ENCODE measurements at regions not wholly inside any gene's neighbourhood (a gene's known extent, or its start where the extent isn't known, plus 50 kb on each side); places are given as distances from the start of the nearest gene placed in this dataset.
"Not testable (repeated sequence)": the region's sequence is repeated elsewhere in the genome, so short reads cannot be mapped to it uniquely, and the experiment has no call there.

DNA sequence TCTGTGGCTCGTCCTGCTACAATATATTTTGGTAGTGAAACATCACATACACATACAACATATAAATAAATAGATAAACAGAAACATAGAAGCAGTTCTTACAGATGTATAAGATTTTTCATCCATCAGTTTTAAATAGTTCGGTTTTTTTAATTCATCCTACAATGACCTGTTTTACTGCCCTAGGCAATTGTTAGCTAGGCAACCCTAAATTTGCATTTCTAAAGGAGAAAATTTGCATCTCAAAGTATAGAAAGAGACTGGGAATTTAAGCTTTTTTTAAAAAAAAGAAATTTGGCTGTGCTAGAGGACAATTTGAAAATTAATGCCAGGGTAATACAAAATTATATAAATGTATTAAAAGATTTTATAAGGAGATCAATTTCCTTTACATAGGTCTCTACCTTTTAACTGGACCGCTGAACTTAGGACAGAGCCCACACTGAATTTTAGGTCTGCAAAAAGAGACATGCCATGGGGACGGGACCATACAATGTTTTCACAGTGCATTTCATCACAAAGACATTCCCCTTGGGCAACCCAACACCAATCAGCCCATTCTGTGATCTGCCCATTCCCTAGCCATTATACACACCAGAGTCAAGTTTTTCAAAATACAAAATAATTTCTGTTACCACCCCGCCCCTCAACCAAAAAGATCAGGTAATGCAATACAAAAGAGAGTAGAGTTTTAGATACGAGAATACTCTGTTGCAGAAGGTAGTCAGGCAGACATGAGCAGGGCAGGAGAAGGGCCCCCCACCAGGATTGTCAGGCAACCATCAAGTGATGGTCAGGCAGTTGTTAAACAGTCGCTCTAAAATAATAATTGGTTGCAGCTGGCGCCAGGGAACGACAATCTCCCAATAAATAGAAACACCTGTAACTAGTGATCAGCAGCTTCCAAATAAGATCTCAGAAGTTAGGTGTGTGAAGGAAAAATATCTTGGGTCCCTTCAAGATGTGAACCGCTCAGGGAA lies 299.7 kb upstream of the SGCG start:
- DNase-seq: no peak

DNA sequence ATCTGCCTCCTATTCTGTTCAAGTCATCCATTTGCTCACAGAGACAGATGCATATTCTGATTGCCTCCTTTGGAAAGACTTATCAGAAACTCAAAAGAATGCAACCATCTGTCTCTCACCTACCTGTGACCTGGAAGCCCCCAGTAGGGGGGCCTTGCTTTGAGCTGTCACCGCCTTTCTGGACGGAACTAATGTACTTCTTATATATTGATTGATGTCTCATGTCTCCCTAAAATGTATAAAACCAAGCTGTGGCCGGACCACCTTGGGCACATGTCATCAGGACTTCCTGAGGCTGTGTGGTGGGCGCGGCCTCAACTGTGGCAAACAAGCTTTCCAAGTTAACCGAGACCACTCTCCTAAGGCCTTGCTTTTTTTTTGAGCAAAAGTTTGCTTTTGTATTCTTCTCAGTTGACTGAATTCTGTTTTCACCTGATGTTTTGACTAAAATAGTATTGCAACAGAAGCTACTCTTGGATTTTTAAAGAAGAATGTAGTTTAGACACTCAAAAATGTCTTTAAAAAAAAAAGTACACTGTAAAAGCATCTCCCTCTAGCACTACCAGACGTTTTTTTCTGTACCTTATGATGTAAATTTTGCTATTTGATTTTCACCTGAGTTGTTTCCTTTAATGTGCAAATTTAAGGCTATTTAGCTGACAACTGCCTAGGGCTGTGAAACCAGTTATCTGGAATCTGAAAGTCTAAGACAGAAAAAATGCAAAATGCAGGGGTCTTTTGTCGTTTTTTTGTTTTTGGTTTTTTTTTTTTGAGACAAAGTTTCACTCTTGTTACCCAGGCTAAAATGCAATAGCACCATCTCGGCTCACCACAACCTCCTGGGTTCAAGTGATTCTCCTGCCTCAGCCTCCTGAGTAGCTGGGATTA lies 298.8 kb upstream of the SGCG start:
- not testable (repeated sequence) for DNase-seq

DNA sequence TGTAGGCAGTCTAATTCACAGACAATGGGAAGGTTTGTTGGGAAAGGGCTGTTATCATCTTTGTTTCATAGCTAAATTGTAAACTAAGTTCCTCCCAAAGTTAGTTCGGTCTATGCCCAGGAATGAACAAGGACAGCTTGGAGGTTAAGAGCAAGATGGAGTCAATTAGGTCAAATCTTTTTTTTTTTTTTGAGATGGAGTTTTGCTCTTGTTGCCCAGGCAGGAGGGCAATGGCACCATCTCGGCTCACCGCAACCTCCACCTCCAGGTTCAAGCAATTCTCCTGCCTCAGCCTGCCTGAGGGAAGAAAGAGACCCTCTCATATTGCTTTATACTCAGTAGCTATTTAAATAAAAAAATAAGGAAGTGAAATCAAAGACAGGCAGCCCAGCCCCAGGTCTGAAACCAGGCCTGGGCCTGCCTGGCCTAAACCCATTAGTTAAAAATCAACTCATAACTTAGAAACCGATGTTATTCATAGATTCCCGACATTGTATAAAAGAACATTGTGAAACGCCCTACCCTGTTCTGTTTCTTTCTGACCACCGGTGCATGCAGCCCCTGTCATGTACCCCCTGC lies 297.4 kb upstream of the SGCG start:
- DNase-seq: no peak

DNA sequence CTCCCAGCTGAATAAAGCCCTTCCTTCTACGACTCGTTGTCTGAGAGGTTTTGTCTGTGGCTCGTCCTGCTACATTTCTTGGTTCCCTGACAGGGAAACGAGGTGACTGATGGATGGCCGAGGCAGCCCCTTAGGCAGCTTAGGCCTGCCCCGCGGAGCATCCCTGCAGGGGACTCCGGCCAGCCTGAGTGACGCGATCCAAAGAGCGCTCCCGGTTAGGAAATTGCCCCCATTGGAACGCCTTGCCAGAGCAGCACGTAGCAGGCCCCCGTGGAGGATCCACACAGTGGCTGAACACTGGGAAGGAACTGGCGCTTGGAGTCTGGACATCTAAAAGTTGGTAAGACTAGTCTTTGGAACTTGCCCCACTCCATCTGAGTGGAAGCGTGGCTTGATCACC lies 296.8 kb upstream of the SGCG start:
- no peak for DNase-seq

DNA sequence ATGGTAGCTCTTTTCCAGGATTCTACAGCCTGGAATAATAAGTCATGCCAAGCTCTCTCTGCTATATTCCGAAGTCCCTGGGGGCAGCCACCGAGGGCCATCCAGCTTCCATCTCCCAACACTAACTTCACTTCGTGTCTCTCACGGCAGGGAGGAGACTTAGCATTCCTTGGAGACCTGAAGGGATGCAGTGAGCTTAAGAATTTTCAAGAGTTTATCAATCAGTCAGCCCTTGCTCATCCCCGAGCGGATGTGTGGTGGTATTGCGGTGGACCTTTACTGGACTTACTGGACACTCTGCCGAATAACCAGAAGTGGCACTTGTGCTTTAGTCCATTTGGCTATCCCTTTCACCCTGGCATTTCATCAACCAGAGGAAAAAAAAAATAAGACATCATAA lies 294.7 kb upstream of the SGCG start:
- not testable (repeated sequence) for DNase-seq

DNA sequence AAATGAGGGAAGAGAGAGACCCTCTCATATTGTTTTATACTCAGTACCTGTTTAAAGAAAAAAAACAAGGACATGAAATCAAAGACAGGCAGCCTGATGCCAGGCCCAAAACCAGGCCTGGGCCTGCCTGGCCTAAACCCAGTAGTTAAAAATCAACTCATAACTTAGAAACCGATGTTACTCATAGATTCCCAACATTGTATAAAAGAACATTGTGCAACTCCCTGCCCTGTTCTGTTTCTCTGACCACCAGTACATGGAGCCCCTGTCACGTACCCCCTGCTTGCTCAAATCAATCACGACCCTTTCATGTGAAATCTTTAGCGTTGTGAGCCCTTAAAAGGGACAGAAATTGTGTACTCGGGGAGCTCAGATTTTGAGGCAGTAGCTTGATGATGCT lies 291.4 kb upstream of the SGCG start:
- not testable (repeated sequence) for DNase-seq

- no peak for DNase-seq
These were observed 287.6 kb upstream of the SGCG start for GRCh38 chr13:22893204-22893603.

GRCh38 chr13:22893777-22894176 lies 287.0 kb upstream of the SGCG start:
- DNase-seq: no peak

GRCh38 chr13:22897571-22898314 lies 283.0 kb upstream of the SGCG start:
- DNase-seq: no peak

GRCh38 chr13:22900416-22900951 lies 280.3 kb upstream of the SGCG start:
- DNase-seq: not testable (repeated sequence)

DNA sequence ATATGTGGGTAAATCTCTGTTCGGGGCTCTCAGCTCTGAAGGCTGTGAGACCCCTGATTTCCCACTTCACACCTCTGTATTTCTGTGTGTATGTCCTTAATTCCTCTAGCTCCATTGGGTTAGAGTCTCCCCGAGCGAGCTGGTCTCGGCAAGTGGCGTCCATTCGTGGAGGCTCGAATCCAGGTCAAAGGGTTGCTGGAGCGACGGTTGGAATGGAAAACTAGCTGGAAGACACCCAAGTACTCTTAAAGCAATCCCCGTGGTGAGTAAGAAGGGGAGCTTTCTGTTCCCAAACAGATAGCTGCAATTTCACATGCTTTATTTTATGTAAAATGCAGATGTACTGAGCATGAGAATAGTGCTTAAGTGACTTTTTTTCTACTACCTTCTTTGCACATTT lies 277.5 kb upstream of the SGCG start:
- DNase-seq: no peak

DNA sequence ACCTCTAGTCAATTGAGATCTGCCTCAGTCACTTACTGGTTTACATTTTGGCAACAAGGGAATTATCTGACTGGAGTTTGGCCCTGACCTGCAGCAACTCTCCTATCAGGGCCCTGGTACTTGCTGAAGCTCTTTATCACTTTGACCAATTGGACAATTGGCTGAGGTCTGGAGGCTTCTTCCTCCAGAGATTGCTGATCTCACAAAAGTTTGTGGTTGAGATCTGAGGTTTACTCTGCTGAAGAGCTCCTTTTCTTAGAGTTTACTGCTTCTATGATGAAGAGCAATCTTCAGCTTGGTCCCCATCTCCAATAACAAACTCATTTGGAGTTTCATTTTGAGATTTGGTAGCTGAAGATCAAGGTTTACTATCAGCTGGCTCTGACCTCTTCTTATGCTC lies 276.9 kb upstream of the SGCG start:
- no peak for DNase-seq

DNA sequence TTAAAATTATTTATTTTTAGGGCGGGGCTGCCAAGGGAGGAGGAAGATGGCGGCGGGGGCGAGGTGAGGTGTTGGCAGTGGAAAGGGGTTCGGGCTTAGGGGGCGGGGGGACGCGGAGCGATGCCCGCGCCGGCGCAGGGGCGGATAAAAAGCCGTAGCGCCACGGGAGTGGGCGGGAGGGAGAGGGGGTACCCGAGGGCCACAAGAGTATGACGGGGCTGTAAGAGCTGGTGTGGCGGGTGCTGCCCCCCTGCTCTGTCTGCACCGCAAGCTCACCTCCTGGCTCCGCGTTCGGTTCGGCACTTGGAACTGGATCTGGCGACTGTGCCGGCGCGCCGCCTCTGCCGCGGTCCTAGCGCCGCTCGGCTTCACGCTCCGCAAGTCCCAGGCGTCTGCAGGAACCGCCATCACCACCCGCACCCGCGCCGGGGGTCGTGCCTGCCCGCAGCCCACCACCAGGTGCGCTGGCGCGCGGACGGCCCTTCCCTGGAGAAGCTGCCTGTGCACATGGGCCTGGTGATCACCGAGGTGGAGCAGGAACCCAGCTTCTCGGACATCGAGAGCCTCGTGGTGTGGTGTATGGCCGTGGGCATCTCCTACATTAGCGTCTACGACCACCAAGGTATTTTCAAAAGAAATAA lies 265.2 kb upstream of the SGCG start:
- no peak for DNase-seq

DNA sequence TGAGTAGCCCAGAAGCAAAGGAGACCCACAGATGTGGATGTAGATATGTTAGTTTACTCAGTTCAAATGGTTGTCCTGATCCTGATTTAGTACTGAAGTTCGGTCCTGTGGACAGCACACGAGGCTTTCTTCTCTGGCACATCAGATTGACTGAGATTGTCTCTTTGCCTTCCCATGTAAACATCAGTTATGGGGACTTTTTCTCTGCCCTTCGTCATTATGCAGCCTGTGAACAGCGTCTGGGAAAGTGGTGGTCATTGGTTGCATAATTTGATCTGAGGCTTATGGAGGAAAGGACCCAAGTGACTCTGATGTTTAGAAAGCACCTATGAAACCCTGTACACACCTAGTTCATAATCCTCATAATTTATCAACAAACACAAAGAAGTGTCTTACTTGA lies 264.5 kb upstream of the SGCG start:
- not testable (repeated sequence) for DNase-seq

GRCh38 chr13:22925881-22926747 lies 254.7 kb upstream of the SGCG start:
- DNase-seq: no peak

DNA sequence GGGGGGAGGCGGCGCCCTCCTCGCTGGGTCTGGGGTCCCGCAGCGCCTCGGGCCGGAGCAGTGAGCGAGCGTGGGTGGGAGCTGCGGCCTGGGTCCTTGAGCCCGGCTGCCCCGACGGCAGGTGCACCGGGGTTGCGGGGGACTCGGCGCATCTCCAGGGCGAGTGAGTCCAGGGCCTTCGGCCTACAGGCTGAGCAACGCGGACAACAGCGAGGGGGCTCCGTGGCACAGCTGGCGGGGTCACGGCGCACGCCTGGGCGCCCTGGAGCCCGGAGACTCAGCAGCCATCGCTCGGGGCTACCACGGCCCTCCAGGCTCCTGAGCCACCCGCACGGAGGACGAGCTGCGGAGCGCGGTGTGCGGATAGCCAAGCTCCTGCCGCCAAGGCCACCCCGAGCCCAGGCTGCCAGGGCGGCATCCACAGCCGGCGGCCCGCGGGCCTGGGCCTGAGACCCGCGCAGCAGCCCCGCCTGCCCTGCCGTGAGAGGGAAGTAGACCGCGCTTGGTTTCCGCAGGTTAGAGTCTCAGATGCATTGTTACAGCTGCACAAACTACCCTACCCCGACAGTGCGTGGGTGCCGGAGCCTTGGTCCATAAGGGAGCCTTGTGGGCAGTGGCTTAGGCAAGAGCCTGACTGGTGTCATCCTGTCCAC lies 253.9 kb upstream of the SGCG start:
- no peak for DNase-seq

DNA sequence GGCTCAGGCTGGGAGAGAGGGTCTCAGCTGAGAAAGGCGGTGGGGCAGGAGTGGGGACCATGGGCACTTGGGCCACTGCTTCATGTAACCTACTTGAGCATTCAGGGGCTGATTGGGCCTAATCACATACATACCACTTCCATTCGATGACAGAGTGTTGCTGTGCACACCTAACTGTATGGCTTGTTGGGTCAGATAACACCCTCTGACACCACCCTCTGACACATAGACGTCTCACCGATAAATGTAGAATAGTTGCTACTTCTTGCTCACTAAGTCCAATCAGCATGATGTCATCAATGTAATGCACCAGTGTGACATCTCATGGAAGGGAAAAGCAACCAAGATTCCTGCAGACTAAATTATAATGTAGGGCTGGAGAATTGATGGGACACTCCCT lies 252.9 kb upstream of the SGCG start:
- DNase-seq: not testable (repeated sequence)

DNA sequence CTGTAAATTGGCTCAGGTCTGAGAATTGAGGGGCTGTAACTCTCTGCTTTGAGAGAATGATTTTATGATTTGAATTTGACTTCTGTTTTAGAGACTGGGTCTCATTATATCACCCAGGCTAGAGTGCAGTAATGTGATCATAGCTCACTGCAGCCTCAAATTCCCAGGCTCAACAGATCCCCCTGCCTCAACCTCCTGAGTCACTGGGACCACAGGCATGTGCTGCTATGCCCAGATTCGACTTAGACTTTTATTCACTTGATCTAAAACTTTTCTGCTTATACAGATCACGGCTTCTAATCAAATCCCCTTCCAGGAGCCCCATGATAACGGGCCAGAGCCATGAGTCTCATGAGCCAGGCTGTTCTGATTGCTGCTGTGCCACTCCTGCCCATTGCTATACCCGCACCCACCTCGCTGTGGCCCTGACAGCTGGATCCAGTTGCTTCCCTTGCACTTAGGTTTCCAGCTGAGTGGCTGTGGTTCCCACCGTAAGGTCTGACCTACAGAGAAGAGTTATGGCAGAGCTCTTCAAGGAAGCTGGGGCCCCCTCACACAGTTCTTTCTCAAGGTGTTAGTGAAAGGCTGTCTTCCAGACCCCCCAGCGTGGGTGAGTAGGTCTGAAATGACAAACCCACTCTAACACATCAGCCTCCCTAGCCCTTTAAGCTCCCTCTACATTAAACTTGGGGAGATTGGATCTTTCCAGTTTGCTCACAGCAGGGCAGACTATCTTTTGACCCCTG lies 251.2 kb upstream of the SGCG start:
- no peak for DNase-seq

DNA sequence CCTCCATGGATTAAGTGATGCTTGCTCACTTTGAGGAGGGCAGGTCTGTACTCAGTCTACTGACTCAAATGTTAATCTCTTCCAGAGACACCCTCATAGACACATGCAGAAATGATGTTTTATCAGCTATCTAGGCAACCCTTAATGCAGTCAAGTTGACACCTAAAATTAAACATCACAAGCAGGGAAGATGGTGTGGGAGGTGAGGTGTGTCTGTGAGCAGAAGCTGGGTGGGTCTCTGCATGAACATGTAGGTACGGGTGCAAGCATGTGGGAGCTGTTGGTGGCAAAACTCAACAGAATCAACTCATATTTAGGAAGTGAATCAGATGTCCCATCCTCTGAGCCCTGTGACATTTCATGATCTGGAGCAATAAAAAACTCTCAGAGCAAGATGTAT lies 249.2 kb upstream of the SGCG start:
- no peak for DNase-seq
